GM23338 (cell line): ENCODE measurements at regions not wholly inside any gene's neighbourhood (a gene's known extent, or its start where the extent isn't known, plus 50 kb on each side); places are given as distances from the start of the nearest gene placed in this dataset.
A peak's percentile ranks its signal among the peaks of the same experiment; 100 is the strongest.

ENCODE experiments used
- ATAC-seq: fragments of 200-7000 bp; cut with Tn5 transposase; 3 replicates; pipeline ENCODE4 v1.9.1; 2020
- DNase-seq: peaks from one replicate; pipeline ENCODE4 v3.0.0-alpha.2; 2015; ENCODE audit warnings: low spot score
- H2AFZ ChIP-seq: fragments of 200-600 bp; sonication (generic); 2 replicates; pipeline ENCODE4 v1.8.0; 2016; ENCODE audit warnings: antibody characterized with exemption, mild to moderate bottlenecking, moderate library complexity
- H3F3A ChIP-seq: fragments of 200-600 bp; sonication (generic); replicated peaks from 2 replicates; pipeline ENCODE4 v1.8.0; 2017; ENCODE audit warnings: antibody characterized with exemption, mixed run types, low read depth
- H3K27ac ChIP-seq: fragments of 200-600 bp; sonication (generic); 2 replicates; pipeline ENCODE4 v1.6.1; 2016; ENCODE audit warnings: low read depth
- H3K27me3 ChIP-seq: fragments of 200-600 bp; sonication (generic); 2 replicates; pipeline ENCODE4 v1.8.0; 2016; ENCODE audit warnings: mild to moderate bottlenecking, mixed run types, moderate library complexity; ENCODE audit not compliant: insufficient read depth
- H3K36me3 ChIP-seq: fragments of 200-600 bp; sonication (generic); 2 replicates; pipeline ENCODE4 v1.8.0; 2016; ENCODE audit warnings: mild to moderate bottlenecking; ENCODE audit not compliant: insufficient read depth
- H3K4me1 ChIP-seq: fragments of 200-600 bp; sonication (generic); 2 replicates; pipeline ENCODE4 v1.8.0; 2016; ENCODE audit warnings: mild to moderate bottlenecking, moderate library complexity; ENCODE audit not compliant: insufficient read depth
- H3K4me2 ChIP-seq: fragments of 200-600 bp; sonication (generic); 2 replicates; pipeline ENCODE4 v1.7.1; 2017; ENCODE audit warnings: mixed run types
- H3K4me3 ChIP-seq: fragments of 200-600 bp; sonication (generic); 2 replicates; pipeline ENCODE4 v1.6.1; 2016; ENCODE audit warnings: mixed run types
- H3K79me2 ChIP-seq: fragments of 200-600 bp; sonication (generic); replicated peaks from 2 replicates; pipeline ENCODE4 v1.8.0; 2017; ENCODE audit warnings: mild to moderate bottlenecking; ENCODE audit not compliant: insufficient read depth
- H3K9me2 ChIP-seq: fragments of 200-600 bp; sonication (generic); 2 replicates; pipeline ENCODE4 v1.8.0; 2017; ENCODE audit not compliant: insufficient read depth
- H4K20me1 ChIP-seq: fragments of 200-600 bp; sonication (generic); replicated peaks from 2 replicates; pipeline ENCODE4 v1.8.0; 2017; ENCODE audit warnings: mild to moderate bottlenecking; ENCODE audit not compliant: insufficient read depth
- H3K27ac Mint-ChIP-seq: 2 replicates; pipeline ENCODE4 v1.8.0; 2020; ENCODE audit warnings: inconsistent platforms, mild to moderate bottlenecking, moderate library complexity, mixed read lengths
- H3K27me3 Mint-ChIP-seq: 3 replicates; pipeline ENCODE4 v1.8.0; 2022; ENCODE audit warnings: low read depth, mild to moderate bottlenecking, moderate library complexity, mixed read lengths, inconsistent platforms; ENCODE audit not compliant: insufficient read depth, poor library complexity
- H3K36me3 Mint-ChIP-seq: 3 replicates; pipeline ENCODE4 v1.8.0; 2021; ENCODE audit warnings: low read depth, mild to moderate bottlenecking, inconsistent platforms, moderate library complexity, mixed read lengths
- H3K4me1 Mint-ChIP-seq: 3 replicates; pipeline ENCODE4 v1.8.0; 2020; ENCODE audit warnings: mild to moderate bottlenecking, inconsistent platforms, mixed read lengths
- H3K4me3 Mint-ChIP-seq: 3 replicates; pipeline ENCODE4 v1.8.0; 2021; ENCODE audit warnings: moderate library complexity, mild to moderate bottlenecking, inconsistent platforms, mixed read lengths
- H3K9me3 Mint-ChIP-seq: 3 replicates; pipeline ENCODE4 v1.8.0; 2020; ENCODE audit warnings: moderate library complexity, mild to moderate bottlenecking, inconsistent platforms, mixed read lengths
- CTCF ChIP-seq, 2 experiments: fragments of 200-600 bp in 1 of 2; sonication (generic) in 1 of 2; conservative IDR thresholded peaks; 2 replicates each; pipeline versions ENCODE4 v1.5.1 to v1.6.1; 2016 to 2017; ENCODE audit warnings: antibody characterized with exemption in 2 of 2, low read depth in 2 of 2, mild to moderate bottlenecking in 2 of 2, moderate library complexity in 1 of 2
- EZH2phosphoT487 ChIP-seq: fragments of 200-600 bp; sonication (generic); IDR thresholded peaks from one replicate; pipeline ENCODE4 v1.8.1; 2018; ENCODE audit warnings: antibody characterized with exemption; ENCODE audit not compliant: unreplicated experiment
- ZNF331 ChIP-seq: fragments of 250-450 bp; sonication (Bioruptor Pico); IDR thresholded peaks from 2 replicates; pipeline ENCODE4 v1.5.0; 2020; ENCODE audit warnings: low read depth, mild to moderate bottlenecking, moderate library complexity
- ZNF462 ChIP-seq: fragments of 250-450 bp; sonication (Bioruptor Pico); IDR thresholded peaks from 2 replicates; pipeline ENCODE4 v1.5.0; 2020; ENCODE audit warnings: mild to moderate bottlenecking, moderate library complexity

GRCh38 chr15:61697796-61698195 lies 362.5 kb downstream of the VPS13C start (continued):
- TF ChIP-seq ZNF462 (CRISPR knock-in tag): no peak
- no peak for TF ChIP-seq ZNF331 (CRISPR knock-in tag)
- no peak for TF ChIP-seq EZH2phosphoT487

GRCh38 chr15:61689067-61689466 lies 371.2 kb downstream of the VPS13C start:
- peaks cover 12% of the 10 kb centered on the region for H3K4me1 Mint-ChIP-seq
- H3K9me2 ChIP-seq: peaks cover 18% of the 10 kb centered on the region
- no peaks in the 10 kb centered on the region for H3K27me3 ChIP-seq
- DNase-seq (peak; percentile 5), ATAC-seq (no peak)
- TF ChIP-seq EZH2phosphoT487: no peak
- TF ChIP-seq CTCF (conservative IDR thresholded peaks at IDR 0.05; ENCODE audit: low read depth in 2 of 2): peak; percentile 10 to 35; a peak in 1 of 4 replicates
- H3K79me2 ChIP-seq: no peaks in the 10 kb centered on the region
- no peak overlapping the region for H3K4me3 ChIP-seq
- peaks cover 4% of the 10 kb centered on the region for H3K27me3 Mint-ChIP-seq
- no peak overlapping the region for H2AFZ ChIP-seq
- no peaks in the 10 kb centered on the region for H4K20me1 ChIP-seq
- H3K27ac Mint-ChIP-seq: no peak overlapping the region
- H3K9me3 Mint-ChIP-seq: 0 out of 3 replicates have a peak, but pooled peaks cover 3% of the 10 kb centered on the region
- H3K36me3 Mint-ChIP-seq: no peaks in the 10 kb centered on the region
- no peaks in the 10 kb centered on the region for H3K4me1 ChIP-seq
- no peaks in the 10 kb centered on the region for H3K36me3 ChIP-seq
- H3K27ac ChIP-seq: no peak overlapping the region
- H3F3A ChIP-seq: no peaks in the 10 kb centered on the region
- no peak overlapping the region for H3K4me2 ChIP-seq
- H3K4me3 Mint-ChIP-seq: no peak overlapping the region
